ENCODE measurements at regions not wholly inside any gene's neighbourhood (a gene's known extent, or its start where the extent isn't known, plus 50 kb on each side); places are given as distances from the start of the nearest gene placed in this dataset.
A peak's percentile ranks its signal among the peaks of the same experiment; 100 is the strongest.

GRCh38 chr6:66860328-66860727 lies 1153.3 kb upstream of the EYS start:
- Histone ChIP-seq H2BK12ac (ENCODE audit: low read length) (no peak overlapping the region), H3K4ac (ENCODE audit: low read length) (no peak overlapping the region), H2AK5ac (ENCODE audit: low read depth, low read length) (no peak overlapping the region), H3K18ac (ENCODE audit: low read length) (no peak overlapping the region), H3K27ac (replicated peaks; ENCODE audit: low read length) (no peak overlapping the region), H3K36me3 (replicated peaks in 1 of 2; ENCODE audit: control insufficient read depth in 2 of 2, insufficient read depth in 2 of 2, low read length in 2 of 2) (no peaks in the 10 kb centered on the region), H3K9me3 (replicated peaks in 1 of 2; ENCODE audit: control insufficient read depth in 2 of 2, insufficient read depth in 1 of 2, low read depth in 1 of 2, low read length in 2 of 2) (no peaks in the 10 kb centered on the region), H3K27me3 (ENCODE audit: control insufficient read depth in 3 of 3, insufficient read depth in 3 of 3, low read depth in 1 of 3, low read length in 3 of 3) (no peaks in the 10 kb centered on the region), H4K8ac (ENCODE audit: low read depth, low read length) (no peak overlapping the region), H2BK15ac (ENCODE audit: low read length) (no peak overlapping the region), H3K4me2 (ENCODE audit: insufficient read depth, low read length, poor library complexity, severe bottlenecking) (no peak overlapping the region), H3K9ac (ENCODE audit: low read depth, low read length, poor library complexity) (no peak overlapping the region), H2BK120ac (ENCODE audit: low read depth, low read length) (no peak overlapping the region), H3K4me1 (ENCODE audit: control insufficient read depth in 2 of 2, insufficient read depth in 1 of 2, low read depth in 1 of 2, low read length in 2 of 2) (no peaks in the 10 kb centered on the region), H3K14ac (ENCODE audit: low read length) (no peak overlapping the region), H3K4me3 (ENCODE audit: low read length in 2 of 2) (no peak overlapping the region), H2BK5ac (ENCODE audit: low read length) (no peak overlapping the region), H3K79me1 (ENCODE audit: low read depth, low read length) (no peaks in the 10 kb centered on the region), H4K91ac (ENCODE audit: low read depth, low read length, poor library complexity) (no peak overlapping the region), H2AFZ (ENCODE audit: low read length) (no peak overlapping the region), H3K23ac (ENCODE audit: low read depth, low read length, poor library complexity) (no peak overlapping the region)
- WGBS, 2 donors (ENCODE audit: extremely low coverage in 2 of 2, insufficient read length in 2 of 2, insufficient replicate concordance in 1 of 2) = no CpG with 5 or more reads among the region's 3 CpGs
- no peak for DNase-seq (ENCODE audit: low spot score)

- H3K18ac ChIP-seq (ENCODE audit: low read length) = no peak overlapping the region
- H4K8ac ChIP-seq (ENCODE audit: low read depth, low read length) = no peak overlapping the region
- no peak overlapping the region for H2BK120ac ChIP-seq (ENCODE audit: low read depth, low read length)
- H4K91ac ChIP-seq (ENCODE audit: low read depth, low read length, poor library complexity) = no peak overlapping the region
- H3K14ac ChIP-seq (ENCODE audit: low read length) = no peak overlapping the region
- H3K4me1 ChIP-seq (ENCODE audit: control insufficient read depth in 2 of 2, insufficient read depth in 1 of 2, low read depth in 1 of 2, low read length in 2 of 2) = no peaks in the 10 kb centered on the region
- no peak overlapping the region for H3K23ac ChIP-seq (ENCODE audit: low read depth, low read length, poor library complexity)
- no peaks in the 10 kb centered on the region for H3K27me3 ChIP-seq (ENCODE audit: control insufficient read depth in 3 of 3, insufficient read depth in 3 of 3, low read depth in 1 of 3, low read length in 3 of 3)
- no peak overlapping the region for H2AFZ ChIP-seq (ENCODE audit: low read length)
- no peaks in the 10 kb centered on the region for H3K9me3 ChIP-seq (replicated peaks in 1 of 2; ENCODE audit: control insufficient read depth in 2 of 2, insufficient read depth in 1 of 2, low read depth in 1 of 2, low read length in 2 of 2)
- H3K79me1 ChIP-seq (ENCODE audit: low read depth, low read length) = no peaks in the 10 kb centered on the region
- no peak overlapping the region for H3K4me2 ChIP-seq (ENCODE audit: insufficient read depth, low read length, poor library complexity, severe bottlenecking)
- H2BK15ac ChIP-seq (ENCODE audit: low read length) = no peak overlapping the region
- WGBS, 2 donors (ENCODE audit: extremely low coverage in 2 of 2, insufficient read length in 2 of 2, insufficient replicate concordance in 1 of 2) = no CpG with 5 or more reads among the region's 2 CpGs
- no peak overlapping the region for H2AK5ac ChIP-seq (ENCODE audit: low read depth, low read length)
- H2BK5ac ChIP-seq (ENCODE audit: low read length) = no peak overlapping the region
- no peak overlapping the region for H3K9ac ChIP-seq (ENCODE audit: low read depth, low read length, poor library complexity)
- H3K4me3 ChIP-seq (ENCODE audit: low read length in 2 of 2) = no peak overlapping the region
- no peak overlapping the region for H2BK12ac ChIP-seq (ENCODE audit: low read length)
- DNase-seq (ENCODE audit: low spot score) = no peak
- no peak overlapping the region for H3K4ac ChIP-seq (ENCODE audit: low read length)
- no peaks in the 10 kb centered on the region for H3K36me3 ChIP-seq (replicated peaks in 1 of 2; ENCODE audit: control insufficient read depth in 2 of 2, insufficient read depth in 2 of 2, low read length in 2 of 2)
- no peak overlapping the region for H3K27ac ChIP-seq (replicated peaks; ENCODE audit: low read length)
Measured at GRCh38 chr6:66858196-66858595, 1151.2 kb upstream of the EYS start.

GRCh38 chr6:66854014-66854413 lies 1147.0 kb upstream of the EYS start:
- H4K8ac ChIP-seq (ENCODE audit: low read depth, low read length) = no peak overlapping the region
- no peak for DNase-seq (ENCODE audit: low spot score)
- H2BK15ac ChIP-seq (ENCODE audit: low read length) = no peak overlapping the region
- H3K23ac ChIP-seq (ENCODE audit: low read depth, low read length, poor library complexity) = no peak overlapping the region
- no peak overlapping the region for H4K91ac ChIP-seq (ENCODE audit: low read depth, low read length, poor library complexity)
- H3K14ac ChIP-seq (ENCODE audit: low read length) = no peak overlapping the region
- no peak overlapping the region for H3K9ac ChIP-seq (ENCODE audit: low read depth, low read length, poor library complexity)
- H2BK5ac ChIP-seq (ENCODE audit: low read length) = no peak overlapping the region
- no peak overlapping the region for H2AK5ac ChIP-seq (ENCODE audit: low read depth, low read length)
- H3K27ac ChIP-seq (replicated peaks; ENCODE audit: low read length) = no peak overlapping the region
- H3K4me3 ChIP-seq (ENCODE audit: low read length in 2 of 2) = no peak overlapping the region
- no peaks in the 10 kb centered on the region for H3K27me3 ChIP-seq (ENCODE audit: control insufficient read depth in 3 of 3, insufficient read depth in 3 of 3, low read depth in 1 of 3, low read length in 3 of 3)
- H3K4me1 ChIP-seq (ENCODE audit: control insufficient read depth in 2 of 2, insufficient read depth in 1 of 2, low read depth in 1 of 2, low read length in 2 of 2) = no peaks in the 10 kb centered on the region
- peak overlapping the region; percentile 0 for H2AFZ ChIP-seq (ENCODE audit: low read length)
- no peaks in the 10 kb centered on the region for H3K36me3 ChIP-seq (replicated peaks in 1 of 2; ENCODE audit: control insufficient read depth in 2 of 2, insufficient read depth in 2 of 2, low read length in 2 of 2)
- no peak overlapping the region for H3K18ac ChIP-seq (ENCODE audit: low read length)
- H3K4ac ChIP-seq (ENCODE audit: low read length) = no peak overlapping the region
- no peak overlapping the region for H2BK120ac ChIP-seq (ENCODE audit: low read depth, low read length)
- H3K79me1 ChIP-seq (ENCODE audit: low read depth, low read length) = no peaks in the 10 kb centered on the region
- no peak overlapping the region for H2BK12ac ChIP-seq (ENCODE audit: low read length)
- H3K4me2 ChIP-seq (ENCODE audit: insufficient read depth, low read length, poor library complexity, severe bottlenecking) = no peak overlapping the region
- no peaks in the 10 kb centered on the region for H3K9me3 ChIP-seq (replicated peaks in 1 of 2; ENCODE audit: control insufficient read depth in 2 of 2, insufficient read depth in 1 of 2, low read depth in 1 of 2, low read length in 2 of 2)

GRCh38 chr6:66851930-66852329 lies 1144.9 kb upstream of the EYS start:
- H3K9me3 ChIP-seq (replicated peaks in 1 of 2; ENCODE audit: control insufficient read depth in 2 of 2, insufficient read depth in 1 of 2, low read depth in 1 of 2, low read length in 2 of 2) = no peaks in the 10 kb centered on the region
- no peak for DNase-seq (ENCODE audit: low spot score)
- H3K4me3 ChIP-seq (ENCODE audit: low read length in 2 of 2) = no peak overlapping the region
- H3K4me2 ChIP-seq (ENCODE audit: insufficient read depth, low read length, poor library complexity, severe bottlenecking) = no peak overlapping the region
- no CpG with 5 or more reads among the region's 3 CpGs for WGBS, 2 donors (ENCODE audit: extremely low coverage in 2 of 2, insufficient read length in 2 of 2, insufficient replicate concordance in 1 of 2)
- H3K4ac ChIP-seq (ENCODE audit: low read length) = no peak overlapping the region
- H3K23ac ChIP-seq (ENCODE audit: low read depth, low read length, poor library complexity) = no peak overlapping the region
- no peak overlapping the region for H4K8ac ChIP-seq (ENCODE audit: low read depth, low read length)
- H4K91ac ChIP-seq (ENCODE audit: low read depth, low read length, poor library complexity) = no peak overlapping the region
- no peak overlapping the region for H2AK5ac ChIP-seq (ENCODE audit: low read depth, low read length)
- H3K27me3 ChIP-seq (ENCODE audit: control insufficient read depth in 3 of 3, insufficient read depth in 3 of 3, low read depth in 1 of 3, low read length in 3 of 3) = no peaks in the 10 kb centered on the region
- no peak overlapping the region for H2BK120ac ChIP-seq (ENCODE audit: low read depth, low read length)
- no peak overlapping the region for H3K14ac ChIP-seq (ENCODE audit: low read length)
- H2BK12ac ChIP-seq (ENCODE audit: low read length) = no peak overlapping the region
- no peak overlapping the region for H3K9ac ChIP-seq (ENCODE audit: low read depth, low read length, poor library complexity)
- no peaks in the 10 kb centered on the region for H3K4me1 ChIP-seq (ENCODE audit: control insufficient read depth in 2 of 2, insufficient read depth in 1 of 2, low read depth in 1 of 2, low read length in 2 of 2)
- H3K79me1 ChIP-seq (ENCODE audit: low read depth, low read length) = no peaks in the 10 kb centered on the region
- no peaks in the 10 kb centered on the region for H3K36me3 ChIP-seq (replicated peaks in 1 of 2; ENCODE audit: control insufficient read depth in 2 of 2, insufficient read depth in 2 of 2, low read length in 2 of 2)
- H3K27ac ChIP-seq (replicated peaks; ENCODE audit: low read length) = no peak overlapping the region
- H2BK5ac ChIP-seq (ENCODE audit: low read length) = no peak overlapping the region
- no peak overlapping the region for H2BK15ac ChIP-seq (ENCODE audit: low read length)
- no peak overlapping the region for H3K18ac ChIP-seq (ENCODE audit: low read length)
- no peak overlapping the region for H2AFZ ChIP-seq (ENCODE audit: low read length)

Data from neuronal stem cell (in vitro differentiated cells).